ENCODE measurements at regions not wholly inside any gene's neighbourhood (a gene's known extent, or its start where the extent isn't known, plus 50 kb on each side); places are given as distances from the start of the nearest gene placed in this dataset.

GRCh38 chr3:124097362-124098131, 105.6 kb upstream of the ROPN1 start:
- Histone ChIP-seq H2AFZ (ENCODE audit: low read length) (no peak overlapping the region), H3K36me3 (ENCODE audit: insufficient read depth, low read length) (no peaks in the 10 kb centered on the region), H3K9me3 (ENCODE audit: low read length) (no peaks in the 10 kb centered on the region), H3K4me1 (ENCODE audit: low read length) (no peaks in the 10 kb centered on the region), H3K9ac (ENCODE audit: low read length) (no peak overlapping the region), H3K4me3 (ENCODE audit: low read length) (no peak overlapping the region), H3K79me2 (ENCODE audit: low read length) (no peaks in the 10 kb centered on the region), H4K20me1 (ENCODE audit: insufficient read depth, low read depth, low read length) (no peaks in the 10 kb centered on the region), H3K9me2 (replicated peaks; ENCODE audit: insufficient read depth, low read length) (no peaks in the 10 kb centered on the region), H3K27me3 (ENCODE audit: low read length) (no peaks in the 10 kb centered on the region), H3K27ac (ENCODE audit: low read length) (no peak overlapping the region), H3K4me2 (ENCODE audit: low read depth, low read length, poor library complexity, severe bottlenecking) (no peak overlapping the region)
- no peak for DNase-seq

- H3K9me3 ChIP-seq (ENCODE audit: low read length), result no peaks in the 10 kb centered on the region
- H3K27me3 ChIP-seq (ENCODE audit: low read length), result no peaks in the 10 kb centered on the region
These were observed 109.7 kb upstream of the ROPN1 start for GRCh38 chr3:124101643-124102042.

GRCh38 chr3:124107104-124107890, 115.4 kb upstream of the ROPN1 start:
- H3K36me3 ChIP-seq (ENCODE audit: insufficient read depth, low read length), result no peaks in the 10 kb centered on the region
- no peaks in the 10 kb centered on the region for H3K27me3 ChIP-seq (ENCODE audit: low read length)

More at GRCh38 chr3:124101643-124102042, 109.7 kb upstream of the ROPN1 start:
- Histone ChIP-seq H2AFZ (ENCODE audit: low read length) (no peak overlapping the region), H3K9me2 (replicated peaks; ENCODE audit: insufficient read depth, low read length) (no peaks in the 10 kb centered on the region), H3K27ac (ENCODE audit: low read length) (no peak overlapping the region), H3K4me2 (ENCODE audit: low read depth, low read length, poor library complexity, severe bottlenecking) (no peak overlapping the region), H3K79me2 (ENCODE audit: low read length) (no peaks in the 10 kb centered on the region), H3K4me1 (ENCODE audit: low read length) (no peaks in the 10 kb centered on the region), H3K36me3 (ENCODE audit: insufficient read depth, low read length) (no peaks in the 10 kb centered on the region), H3K9ac (ENCODE audit: low read length) (no peak overlapping the region), H3K4me3 (ENCODE audit: low read length) (no peak overlapping the region), H4K20me1 (ENCODE audit: insufficient read depth, low read depth, low read length) (no peaks in the 10 kb centered on the region)
- no peak for DNase-seq

GRCh38 chr3:124108446-124108845, 116.5 kb upstream of the ROPN1 start:
- no peak overlapping the region for H3K4me2 ChIP-seq (ENCODE audit: low read depth, low read length, poor library complexity, severe bottlenecking)
- no peak overlapping the region for H3K4me3 ChIP-seq (ENCODE audit: low read length)
- H4K20me1 ChIP-seq (ENCODE audit: insufficient read depth, low read depth, low read length), result no peaks in the 10 kb centered on the region
- H3K9me3 ChIP-seq (ENCODE audit: low read length), result no peaks in the 10 kb centered on the region
- no peak overlapping the region for H3K9ac ChIP-seq (ENCODE audit: low read length)
- no peaks in the 10 kb centered on the region for H3K36me3 ChIP-seq (ENCODE audit: insufficient read depth, low read length)
- H2AFZ ChIP-seq (ENCODE audit: low read length), result no peak overlapping the region
- no peaks in the 10 kb centered on the region for H3K27me3 ChIP-seq (ENCODE audit: low read length)
- no peak overlapping the region for H3K27ac ChIP-seq (ENCODE audit: low read length)
- no peaks in the 10 kb centered on the region for H3K4me1 ChIP-seq (ENCODE audit: low read length)
- no peaks in the 10 kb centered on the region for H3K79me2 ChIP-seq (ENCODE audit: low read length)
- 0 out of 2 replicates have a peak, but pooled peaks cover 5% of the 10 kb centered on the region for H3K9me2 ChIP-seq (replicated peaks; ENCODE audit: insufficient read depth, low read length)
- no peak for DNase-seq

More at GRCh38 chr3:124107104-124107890, 115.4 kb upstream of the ROPN1 start:
- Histone ChIP-seq H4K20me1 (ENCODE audit: insufficient read depth, low read depth, low read length) (no peaks in the 10 kb centered on the region), H3K9me2 (replicated peaks; ENCODE audit: insufficient read depth, low read length) (0 out of 2 replicates have a peak, but pooled peaks cover 5% of the 10 kb centered on the region), H3K79me2 (ENCODE audit: low read length) (no peaks in the 10 kb centered on the region), H3K4me1 (ENCODE audit: low read length) (no peaks in the 10 kb centered on the region), H3K4me2 (ENCODE audit: low read depth, low read length, poor library complexity, severe bottlenecking) (no peak overlapping the region), H3K9ac (ENCODE audit: low read length) (no peak overlapping the region), H3K27ac (ENCODE audit: low read length) (no peak overlapping the region), H2AFZ (ENCODE audit: low read length) (no peak overlapping the region), H3K9me3 (ENCODE audit: low read length) (no peaks in the 10 kb centered on the region), H3K4me3 (ENCODE audit: low read length) (no peak overlapping the region)
- no peak for DNase-seq

- Histone ChIP-seq H3K27me3 (ENCODE audit: low read length) (no peaks in the 10 kb centered on the region), H3K36me3 (ENCODE audit: insufficient read depth, low read length) (no peaks in the 10 kb centered on the region), H2AFZ (ENCODE audit: low read length) (no peak overlapping the region), H3K9me3 (ENCODE audit: low read length) (no peaks in the 10 kb centered on the region), H3K79me2 (ENCODE audit: low read length) (no peaks in the 10 kb centered on the region), H4K20me1 (ENCODE audit: insufficient read depth, low read depth, low read length) (no peaks in the 10 kb centered on the region), H3K4me3 (ENCODE audit: low read length) (no peak overlapping the region), H3K9ac (ENCODE audit: low read length) (no peak overlapping the region), H3K4me1 (ENCODE audit: low read length) (no peaks in the 10 kb centered on the region), H3K27ac (ENCODE audit: low read length) (no peak overlapping the region), H3K9me2 (replicated peaks; ENCODE audit: insufficient read depth, low read length) (0 out of 2 replicates have a peak, but pooled peaks cover 5% of the 10 kb centered on the region), H3K4me2 (ENCODE audit: low read depth, low read length, poor library complexity, severe bottlenecking) (no peak overlapping the region)
- no peak for DNase-seq
These were observed 121.6 kb upstream of the ROPN1 start for GRCh38 chr3:124113485-124113884.

- no peak overlapping the region for H3K4me3 ChIP-seq (ENCODE audit: low read length)
- no peaks in the 10 kb centered on the region for H3K79me2 ChIP-seq (ENCODE audit: low read length)
- H3K4me2 ChIP-seq (ENCODE audit: low read depth, low read length, poor library complexity, severe bottlenecking), result no peak overlapping the region
- no peak overlapping the region for H3K27ac ChIP-seq (ENCODE audit: low read length)
- no peak overlapping the region for H3K9ac ChIP-seq (ENCODE audit: low read length)
- no peaks in the 10 kb centered on the region for H4K20me1 ChIP-seq (ENCODE audit: insufficient read depth, low read depth, low read length)
- no peak for DNase-seq
- no peaks in the 10 kb centered on the region for H3K9me3 ChIP-seq (ENCODE audit: low read length)
- H3K36me3 ChIP-seq (ENCODE audit: insufficient read depth, low read length), result no peaks in the 10 kb centered on the region
- no peak overlapping the region for H2AFZ ChIP-seq (ENCODE audit: low read length)
- no peaks in the 10 kb centered on the region for H3K4me1 ChIP-seq (ENCODE audit: low read length)
- H3K27me3 ChIP-seq (ENCODE audit: low read length), result no peaks in the 10 kb centered on the region
- no peaks in the 10 kb centered on the region for H3K9me2 ChIP-seq (replicated peaks; ENCODE audit: insufficient read depth, low read length)
These were observed 123.4 kb upstream of the ROPN1 start for GRCh38 chr3:124115279-124115678.

- DNase-seq, result no peak
These were observed 124.0 kb upstream of the ROPN1 start for GRCh38 chr3:124115956-124116355.

GRCh38 chr3:124116906-124117305, 125.0 kb upstream of the ROPN1 start:
- no peaks in the 10 kb centered on the region for H3K27me3 ChIP-seq (ENCODE audit: low read length)
- no peak overlapping the region for H3K9ac ChIP-seq (ENCODE audit: low read length)
- H3K4me3 ChIP-seq (ENCODE audit: low read length), result no peak overlapping the region
- H3K9me3 ChIP-seq (ENCODE audit: low read length), result no peaks in the 10 kb centered on the region
- no peaks in the 10 kb centered on the region for H3K9me2 ChIP-seq (replicated peaks; ENCODE audit: insufficient read depth, low read length)
- no peak overlapping the region for H3K4me2 ChIP-seq (ENCODE audit: low read depth, low read length, poor library complexity, severe bottlenecking)
- H4K20me1 ChIP-seq (ENCODE audit: insufficient read depth, low read depth, low read length), result no peaks in the 10 kb centered on the region
- DNase-seq, result no peak
- H3K36me3 ChIP-seq (ENCODE audit: insufficient read depth, low read length), result no peaks in the 10 kb centered on the region
- no peak overlapping the region for H2AFZ ChIP-seq (ENCODE audit: low read length)
- H3K79me2 ChIP-seq (ENCODE audit: low read length), result no peaks in the 10 kb centered on the region
- H3K4me1 ChIP-seq (ENCODE audit: low read length), result no peaks in the 10 kb centered on the region
- H3K27ac ChIP-seq (ENCODE audit: low read length), result no peak overlapping the region

More at GRCh38 chr3:124115956-124116355, 124.0 kb upstream of the ROPN1 start:
- Histone ChIP-seq H3K36me3 (ENCODE audit: insufficient read depth, low read length) (no peaks in the 10 kb centered on the region), H3K79me2 (ENCODE audit: low read length) (no peaks in the 10 kb centered on the region), H3K27ac (ENCODE audit: low read length) (no peak overlapping the region), H3K27me3 (ENCODE audit: low read length) (no peaks in the 10 kb centered on the region), H3K9me2 (replicated peaks; ENCODE audit: insufficient read depth, low read length) (no peaks in the 10 kb centered on the region), H4K20me1 (ENCODE audit: insufficient read depth, low read depth, low read length) (no peaks in the 10 kb centered on the region), H3K4me3 (ENCODE audit: low read length) (no peak overlapping the region), H2AFZ (ENCODE audit: low read length) (no peak overlapping the region), H3K4me2 (ENCODE audit: low read depth, low read length, poor library complexity, severe bottlenecking) (no peak overlapping the region), H3K9me3 (ENCODE audit: low read length) (no peaks in the 10 kb centered on the region), H3K4me1 (ENCODE audit: low read length) (no peaks in the 10 kb centered on the region), H3K9ac (ENCODE audit: low read length) (no peak overlapping the region)

All from Karpas-422 (cell line).